Femur (tissue), 1 donor: ENCODE measurements at regions not wholly inside any gene's neighbourhood (a gene's known extent, or its start where the extent isn't known, plus 50 kb on each side); places are given as distances from the start of the nearest gene placed in this dataset.

Experiments
- DNase-seq: peaks from one replicate; pipeline ENCODE4 v3.0.0-alpha.2; 2017

DNA sequence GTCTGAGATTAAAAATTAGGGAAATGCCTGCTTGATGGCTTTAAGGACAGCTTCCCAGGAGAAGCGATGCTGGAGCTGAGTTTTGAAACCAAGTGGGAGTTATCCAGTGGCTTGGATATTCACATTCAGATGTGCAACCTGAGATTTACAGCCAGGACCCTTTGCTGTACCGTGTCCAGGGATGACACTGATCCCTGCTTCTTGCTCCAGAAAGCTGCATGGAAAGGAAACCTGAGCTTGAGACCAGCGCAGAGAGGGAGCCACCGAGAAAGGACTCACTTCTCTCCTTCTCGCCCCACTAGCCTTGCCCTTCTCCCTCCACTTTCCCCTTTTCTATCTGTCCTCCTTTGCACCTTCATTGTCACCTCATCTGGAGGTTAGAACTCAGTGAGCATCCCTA is 254.5 kb upstream of the PPARGC1A start:
- DNase-seq: no peak

DNA sequence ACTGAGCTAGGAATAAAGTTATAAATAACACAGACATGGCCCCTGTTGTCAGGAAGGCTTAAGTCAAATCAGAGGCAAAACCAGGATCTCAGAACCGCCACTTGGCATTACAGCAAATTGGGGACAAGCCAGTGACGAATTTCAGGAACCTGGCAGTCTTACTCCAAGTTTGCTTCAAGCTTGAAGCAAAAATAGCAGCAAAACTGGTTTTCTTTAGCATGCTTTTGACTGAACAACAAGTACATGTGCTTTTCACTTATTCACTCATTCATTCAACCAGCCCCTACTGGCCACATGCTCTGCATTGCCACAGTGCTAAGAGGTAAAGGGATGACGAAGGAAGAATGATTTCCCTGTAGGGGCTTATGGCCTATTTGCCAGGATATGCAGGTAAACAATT is 253.9 kb upstream of the PPARGC1A start:
- DNase-seq: peak; percentile 31

DNA sequence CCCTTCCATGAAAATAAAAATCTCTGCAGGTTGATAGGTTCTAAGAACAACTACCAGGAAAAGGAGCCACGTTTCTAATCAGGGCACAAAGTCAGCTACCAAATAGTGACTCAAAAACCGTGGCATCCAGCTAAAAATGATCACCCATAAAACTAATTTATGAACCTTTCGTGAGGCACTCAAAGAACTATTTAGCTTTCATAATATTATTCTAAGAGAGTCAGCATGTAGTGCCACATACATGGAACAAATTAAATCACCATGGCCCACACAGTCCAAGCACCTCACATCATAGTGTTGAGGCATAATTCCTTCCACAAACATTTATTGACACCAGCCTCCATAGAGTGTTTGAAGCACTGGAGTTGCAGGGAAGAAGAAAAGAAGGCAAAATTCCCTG is 252.0 kb upstream of the PPARGC1A start:
- no peak for DNase-seq

DNA sequence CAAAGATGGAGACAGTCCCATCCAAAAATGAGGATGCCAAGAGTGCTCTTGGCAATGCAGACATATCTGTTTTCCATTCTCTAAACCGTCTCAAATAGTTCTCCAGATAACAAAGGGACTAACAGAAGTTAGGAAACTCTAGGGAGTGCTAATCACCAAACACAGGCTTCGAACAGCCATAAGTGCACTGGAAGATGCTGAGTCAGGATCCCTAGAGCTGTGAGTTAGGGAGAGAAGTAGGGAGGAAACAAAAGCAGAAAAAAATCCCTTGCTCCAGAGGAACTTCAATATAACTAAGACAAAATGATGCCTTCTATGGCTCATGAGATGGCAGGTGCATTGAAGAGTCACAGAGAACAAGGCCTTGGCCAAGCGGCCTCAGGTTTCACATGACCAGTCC is 251.0 kb upstream of the PPARGC1A start:
- DNase-seq: no peak

DNA sequence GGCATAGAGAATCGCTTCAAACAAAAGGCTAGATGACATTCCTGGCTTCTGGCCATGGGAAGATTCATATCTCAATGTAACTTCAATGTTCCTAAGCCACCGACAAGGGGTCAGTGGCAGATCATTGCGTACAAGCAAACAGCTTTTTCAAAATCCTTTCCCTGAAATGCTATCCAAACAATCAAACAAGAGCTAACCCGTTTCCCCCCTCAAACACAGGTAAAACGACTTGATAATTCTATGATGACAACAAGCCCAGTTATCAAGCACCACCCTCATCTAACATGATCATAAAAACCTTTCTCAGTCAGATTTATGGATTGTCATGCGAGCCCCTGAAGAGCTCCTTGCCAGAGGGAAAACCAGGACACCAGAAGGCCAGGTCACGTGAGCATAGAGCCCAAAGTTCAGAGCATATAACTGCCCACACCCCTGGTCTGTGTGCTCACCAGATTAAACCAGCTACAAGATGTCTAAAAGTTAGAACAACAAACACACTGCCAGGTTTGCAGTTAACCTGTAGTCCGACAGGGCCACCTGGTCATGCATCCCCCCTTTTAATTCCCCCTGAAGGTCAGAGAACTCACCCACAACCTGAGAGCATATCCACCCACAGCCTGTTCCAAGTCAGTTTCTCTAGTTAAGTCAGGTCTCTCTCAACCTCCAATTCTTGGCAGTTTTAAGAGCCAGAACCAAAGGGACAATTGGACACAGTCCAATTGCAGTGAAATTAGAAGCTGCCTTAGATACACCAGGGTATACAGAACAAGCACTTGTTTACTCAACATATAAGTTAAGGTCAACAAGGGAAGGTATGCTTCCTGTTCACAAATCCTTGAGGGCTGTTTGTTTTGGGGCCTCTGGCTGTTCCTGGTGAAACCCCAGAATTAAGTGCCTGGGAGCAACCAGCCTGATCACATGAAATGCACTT is 248.1 kb upstream of the PPARGC1A start:
- DNase-seq: no peak

DNA sequence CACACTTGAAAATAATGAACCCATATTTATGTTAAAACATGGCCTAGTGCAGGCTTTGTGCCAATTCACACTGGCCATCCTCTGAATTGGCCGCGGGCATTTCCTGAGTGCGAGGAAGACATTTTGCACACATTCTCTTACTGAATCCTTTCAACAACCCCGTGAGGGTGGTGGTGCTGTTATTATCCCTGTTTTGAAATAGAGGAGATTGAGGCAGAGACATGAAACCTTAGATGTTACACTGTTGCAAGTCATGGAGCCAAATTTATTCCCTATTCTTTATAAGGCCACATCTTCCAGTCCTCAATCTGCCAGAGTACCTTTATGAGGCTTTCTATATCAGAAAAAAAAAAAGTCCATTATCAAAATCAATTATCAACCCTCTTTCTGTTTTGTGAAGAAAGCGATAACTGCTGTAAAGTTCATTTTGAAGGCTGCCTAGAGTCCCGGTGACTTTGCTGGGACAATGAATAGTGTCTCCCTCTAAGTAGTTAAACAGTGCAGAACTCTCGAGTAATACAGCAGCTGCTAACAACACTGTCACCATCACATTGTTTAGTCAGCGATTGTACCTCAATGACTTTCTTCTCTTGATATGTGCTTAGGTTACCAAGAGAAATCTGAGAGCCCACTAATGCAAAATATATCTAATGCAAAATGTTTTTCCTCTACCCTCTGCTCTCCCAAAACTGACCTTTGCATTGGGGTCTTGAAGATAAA is 242.3 kb upstream of the PPARGC1A start:
- DNase-seq: no peak

DNA sequence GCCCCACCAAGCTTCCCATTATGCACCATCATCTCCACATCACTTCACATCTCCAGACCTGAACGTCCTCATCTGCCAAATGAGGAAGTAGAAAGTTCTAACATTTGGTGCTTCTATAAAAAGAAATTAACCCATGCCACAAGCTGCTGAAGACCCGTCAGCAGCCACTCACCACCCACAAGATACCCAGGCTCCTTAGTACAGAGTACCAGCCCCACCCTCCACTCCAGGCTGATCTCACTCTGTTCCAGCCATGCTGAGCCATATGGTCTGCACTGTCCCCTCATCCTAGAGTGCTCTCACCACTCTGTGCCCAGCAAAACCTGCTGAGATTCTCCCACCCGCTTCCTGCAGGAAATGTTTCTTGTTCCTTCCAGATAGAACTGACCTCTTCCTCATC is 240.8 kb upstream of the PPARGC1A start:
- DNase-seq: no peak

DNA sequence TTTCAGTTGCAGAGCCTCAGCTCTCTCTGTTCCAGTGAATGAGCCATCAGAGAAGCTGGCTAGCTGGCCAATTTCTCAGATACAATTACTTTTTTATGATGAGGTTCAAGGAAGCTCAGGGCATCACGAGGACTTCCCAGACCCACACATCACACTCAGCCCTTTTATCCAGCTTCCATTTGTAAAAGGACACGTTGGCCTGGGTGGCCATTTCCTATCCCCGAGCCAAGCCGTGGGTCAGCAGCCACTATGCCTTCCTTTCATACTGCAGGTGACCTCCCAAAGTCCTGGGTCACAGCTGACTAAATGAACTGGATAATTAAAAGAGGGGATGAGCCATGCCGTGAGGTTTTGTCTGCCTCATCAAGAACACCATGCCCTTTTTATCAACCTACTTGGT is 236.9 kb upstream of the PPARGC1A start:
- no peak for DNase-seq

DNA sequence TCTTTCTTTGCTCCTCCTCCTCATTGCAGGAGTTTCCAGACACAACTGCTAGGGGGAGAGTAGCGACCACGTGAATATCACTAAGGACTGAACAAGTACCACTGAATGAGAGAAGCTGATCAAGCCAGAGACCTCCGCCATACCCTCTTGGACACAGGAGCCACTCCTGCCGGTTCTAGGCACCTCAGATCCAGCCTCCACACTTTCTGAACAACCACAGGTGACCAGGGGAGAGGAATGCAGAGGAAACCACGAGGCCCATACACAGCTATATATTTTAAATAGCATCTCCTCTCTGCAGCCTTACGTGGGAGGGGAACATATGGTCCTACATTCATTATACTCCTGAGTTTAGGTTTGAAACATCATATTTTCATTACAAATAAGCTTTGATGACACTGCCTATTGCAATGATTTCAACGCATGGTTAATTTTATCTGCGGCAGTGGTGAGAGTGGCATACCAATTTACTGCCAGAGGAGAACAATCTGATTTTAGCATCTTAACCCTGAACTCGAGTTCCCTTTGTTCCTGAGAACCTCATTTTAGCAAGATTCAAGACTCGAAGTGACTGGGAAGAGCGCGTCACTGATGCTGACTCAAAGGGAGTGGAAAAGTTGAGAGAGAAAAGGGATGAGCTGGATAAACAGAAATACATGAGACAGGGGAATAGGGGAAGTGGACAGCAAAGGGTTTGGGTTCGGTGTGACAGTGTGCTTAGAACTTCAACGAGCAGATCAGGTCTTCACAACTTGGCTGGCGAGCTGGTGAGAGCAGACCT is 231.7 kb upstream of the PPARGC1A start:
- DNase-seq: no peak

DNA sequence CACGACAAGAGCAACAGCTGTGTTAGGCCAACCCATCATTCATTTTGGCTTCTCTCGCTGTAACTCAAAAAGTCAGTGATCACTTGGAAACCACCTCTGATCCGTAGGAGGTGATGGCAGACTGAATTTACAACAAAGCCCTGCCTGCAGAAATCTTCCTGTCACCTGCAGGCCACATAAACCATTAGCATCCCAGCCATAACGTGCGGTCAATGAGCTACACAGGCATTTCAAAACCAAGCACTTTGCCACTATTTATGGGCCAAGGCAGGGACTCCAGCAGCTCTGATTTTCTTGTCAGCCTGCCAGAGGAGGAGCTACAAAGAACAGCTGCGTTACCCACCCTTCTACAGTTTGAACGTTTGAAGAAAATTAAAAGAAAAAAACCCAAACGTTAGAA is 228.1 kb upstream of the PPARGC1A start:
- DNase-seq: peak; percentile 49

DNA sequence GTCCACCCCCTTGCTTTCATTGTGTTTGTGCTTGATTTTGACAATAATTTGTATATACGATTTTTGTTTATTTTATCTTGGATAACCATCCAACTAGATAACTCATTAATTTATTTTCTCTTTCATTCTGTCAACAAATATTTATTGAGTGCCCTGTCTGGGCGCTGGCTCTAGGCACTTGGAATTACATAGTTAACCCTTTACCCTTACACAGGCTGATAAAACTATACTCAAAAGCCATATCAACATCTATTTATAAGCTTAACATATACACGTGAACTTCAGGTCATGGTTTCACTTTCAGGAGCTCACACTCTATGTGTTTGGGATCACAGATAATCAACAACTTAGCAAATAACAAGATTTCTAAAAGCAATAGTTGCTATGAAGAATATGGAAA is 226.3 kb upstream of the PPARGC1A start:
- DNase-seq: no peak

DNA sequence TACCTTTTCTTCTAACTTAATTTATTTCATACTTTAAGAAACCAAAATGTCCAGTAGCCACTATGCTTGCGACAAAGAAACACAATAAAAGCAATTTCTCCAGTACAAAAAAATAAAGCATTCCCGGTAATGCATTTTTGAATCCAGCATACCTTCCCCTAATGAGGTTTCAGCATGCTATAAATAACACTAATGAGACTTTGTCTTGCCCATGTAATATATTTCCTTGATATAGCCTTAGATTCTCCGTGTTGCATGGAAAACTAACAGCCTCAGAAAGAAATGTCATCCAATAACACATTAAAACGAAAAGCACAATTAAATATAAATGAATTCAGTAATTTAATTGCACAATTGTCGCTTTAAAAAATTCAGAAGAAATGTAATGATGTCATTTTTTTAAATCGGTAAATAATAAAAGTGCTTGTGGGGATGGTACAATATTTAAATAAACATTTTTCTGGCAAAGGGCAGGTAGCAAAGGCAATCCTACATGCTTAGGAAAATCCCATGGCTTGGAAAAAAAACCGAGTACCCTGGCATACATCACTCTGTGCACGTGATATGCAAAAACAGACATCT is 225.2 kb upstream of the PPARGC1A start:
- DNase-seq: no peak

DNA sequence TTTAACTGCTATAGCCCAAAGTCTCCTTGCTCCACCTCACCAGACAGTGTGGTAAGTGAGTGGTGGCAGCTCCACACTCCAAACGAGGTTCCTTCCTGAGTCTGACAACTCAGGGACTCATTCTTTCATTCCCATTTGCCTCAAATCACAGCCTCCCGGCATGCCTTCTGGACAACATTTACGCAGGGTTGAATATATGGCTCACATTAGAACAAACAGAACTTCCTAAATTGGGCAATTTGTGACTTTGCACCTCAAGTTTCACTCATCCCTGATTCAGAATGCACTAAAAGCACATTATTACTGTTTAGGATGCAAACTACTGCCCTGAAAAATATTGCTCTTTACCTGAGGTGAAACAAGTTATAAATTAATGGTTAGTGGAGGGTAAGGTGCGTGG is 224.6 kb upstream of the PPARGC1A start:
- no peak for DNase-seq

DNA sequence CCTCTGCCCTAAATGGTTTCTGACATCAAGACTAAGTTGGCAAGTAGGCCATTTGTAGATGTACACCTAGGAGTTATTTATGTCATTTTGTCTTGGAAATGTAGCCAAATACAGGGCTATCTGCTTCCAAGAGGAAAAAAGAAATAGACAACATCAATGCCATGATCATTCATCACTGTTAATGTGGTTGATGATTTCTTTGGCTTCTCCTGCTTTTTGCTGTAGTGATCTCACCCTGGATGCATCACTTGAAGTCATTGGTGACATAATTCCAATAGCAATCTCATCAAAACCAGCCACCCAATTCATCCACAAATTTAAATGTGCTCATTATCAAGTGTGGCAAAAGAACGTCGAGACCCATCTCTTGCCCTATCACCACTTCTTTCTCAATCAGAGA is 222.6 kb upstream of the PPARGC1A start:
- no peak for DNase-seq

DNA sequence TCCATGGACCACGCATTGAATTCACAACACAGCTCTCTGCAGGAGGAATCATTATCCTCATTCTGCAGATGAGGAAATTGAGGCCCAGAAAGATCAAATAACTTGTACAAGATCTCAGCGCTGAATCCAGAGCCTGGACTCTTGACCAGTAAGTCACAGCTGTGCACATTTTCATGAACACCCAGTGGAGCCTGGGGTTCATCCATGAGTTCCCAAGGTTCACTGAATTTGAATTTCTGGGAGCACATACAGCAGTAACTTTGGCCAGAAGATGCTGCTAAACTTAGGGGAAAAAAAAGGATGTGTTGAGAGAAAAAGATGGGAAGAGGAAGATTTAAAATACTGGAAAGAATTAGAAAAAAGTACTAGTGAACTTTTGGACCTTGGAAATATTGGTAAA is 218.7 kb upstream of the PPARGC1A start:
- DNase-seq: peak; percentile 39

DNA sequence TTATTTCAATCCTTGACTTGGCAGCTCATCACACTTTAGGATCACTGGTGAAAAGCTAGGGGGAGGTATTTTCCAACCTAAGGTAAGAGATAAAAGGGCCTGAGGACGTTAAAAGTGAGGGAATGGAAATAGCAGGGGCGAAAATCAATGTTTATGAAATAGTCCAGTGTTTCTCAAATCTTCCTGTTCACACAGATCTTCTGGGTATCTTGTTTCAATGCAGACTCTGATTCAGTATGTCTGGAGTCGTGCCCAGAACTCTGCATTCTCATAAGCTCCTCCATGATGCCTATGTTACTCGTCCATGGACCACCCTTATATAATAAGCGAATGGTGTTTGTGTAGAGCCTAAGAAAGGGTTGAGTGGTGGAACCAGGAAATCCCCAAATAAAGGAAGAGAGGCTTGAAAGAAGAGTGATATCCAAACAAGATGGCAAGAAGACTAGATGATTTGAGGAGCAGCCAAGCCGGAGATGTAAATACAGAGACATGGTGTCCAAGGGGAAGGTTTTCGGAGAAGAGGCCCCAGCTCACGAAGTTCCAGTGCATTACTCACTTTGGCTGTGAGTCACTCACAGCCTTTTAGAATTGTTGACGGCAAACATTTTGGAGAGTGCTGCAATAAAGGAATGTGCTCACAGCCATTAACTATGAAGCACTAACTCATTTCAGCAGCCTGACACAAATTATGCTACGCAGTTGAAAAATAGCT is 215.6 kb upstream of the PPARGC1A start:
- DNase-seq: peak; percentile 75

DNA sequence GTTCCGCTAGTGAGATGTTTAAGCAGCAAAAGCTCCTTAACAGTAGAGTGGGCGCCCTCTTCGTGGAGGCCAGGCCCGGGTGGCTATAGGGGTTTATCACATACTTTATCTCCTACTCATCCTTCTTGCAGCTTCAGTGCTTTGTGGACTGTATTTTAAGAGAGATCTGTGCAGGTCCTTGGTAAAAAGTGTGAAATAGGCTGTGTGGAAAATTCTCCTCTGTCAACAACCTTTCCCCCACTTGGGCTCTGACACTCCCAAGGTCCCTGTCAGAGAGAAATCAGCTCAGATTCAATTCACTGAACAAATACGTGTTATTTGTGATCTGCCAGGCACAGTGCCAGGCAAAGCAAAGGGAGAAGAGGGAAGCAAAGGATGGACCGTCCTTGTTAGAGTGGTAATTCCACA is 214.3 kb upstream of the PPARGC1A start:
- DNase-seq: no peak

DNA sequence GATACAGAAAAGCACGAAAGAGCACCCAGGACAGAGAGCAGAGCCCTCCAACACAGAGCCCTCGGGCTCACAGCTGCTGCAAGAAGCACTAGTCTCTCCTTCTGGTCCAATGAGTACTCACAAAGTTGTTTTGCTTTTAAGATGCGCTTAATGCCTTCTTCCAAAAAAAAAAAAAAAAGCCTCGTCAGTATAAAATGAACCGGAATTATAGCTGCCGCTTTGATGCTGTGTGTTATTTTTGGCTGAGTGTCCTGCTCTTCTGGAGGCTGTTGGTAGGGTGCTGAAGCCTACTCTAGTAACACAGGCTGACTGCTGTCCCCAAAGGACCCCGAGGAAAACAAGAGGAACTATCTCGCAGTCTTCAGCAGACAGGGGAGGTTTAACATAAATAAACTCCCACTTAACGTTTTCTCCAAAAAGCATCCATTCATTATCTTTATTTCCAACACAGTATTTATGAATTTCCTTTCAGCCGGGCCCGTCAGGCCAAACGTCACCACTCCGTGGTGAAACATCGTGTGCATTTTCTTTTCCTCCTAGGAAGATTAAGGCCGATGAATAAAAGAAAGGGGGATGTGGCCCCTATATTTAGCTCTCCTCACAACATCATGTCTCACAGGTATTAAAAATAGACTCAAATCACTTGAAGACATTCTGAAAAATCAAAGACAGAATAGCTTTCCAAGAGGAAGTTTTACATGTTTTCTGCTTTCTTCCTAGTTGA is 213.7 kb upstream of the PPARGC1A start:
- peak; percentile 50 for DNase-seq

DNA sequence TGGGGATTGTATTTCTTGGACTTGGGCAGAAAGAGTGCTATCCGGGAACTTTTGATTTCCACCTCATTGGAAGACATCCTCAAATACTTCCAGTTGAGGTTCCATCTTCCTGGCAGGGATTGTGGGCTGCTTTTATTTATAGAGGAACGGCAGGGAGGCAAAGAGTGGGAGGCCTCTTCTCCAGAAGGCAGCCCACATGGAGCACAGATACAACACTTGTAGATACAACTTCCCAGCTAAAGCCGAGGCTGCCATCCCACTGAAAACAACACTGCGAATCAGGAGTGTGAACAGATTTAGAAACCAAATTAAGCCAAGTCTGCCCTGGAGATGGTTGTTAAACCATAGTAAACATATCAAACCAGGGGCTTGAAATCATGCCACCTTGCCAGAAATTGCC is 212.8 kb upstream of the PPARGC1A start:
- DNase-seq: no peak

DNA sequence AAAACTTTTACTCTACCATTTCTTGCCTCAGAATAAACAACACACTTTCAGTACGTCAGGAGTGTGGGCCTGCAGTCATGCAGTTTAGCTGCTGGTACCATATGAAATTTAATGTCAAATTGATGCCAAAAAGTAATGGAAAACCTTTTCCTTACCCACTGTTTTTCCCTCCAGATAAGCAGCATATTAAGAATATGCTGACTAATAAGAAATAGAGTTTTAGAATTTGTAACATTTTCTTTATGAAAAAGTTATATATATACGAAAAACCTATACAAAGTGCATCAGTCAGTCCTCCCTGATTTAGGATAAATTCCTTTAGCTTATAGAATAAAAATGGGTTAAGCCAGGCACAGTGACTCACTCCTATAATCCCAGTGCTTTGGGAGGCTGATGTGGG is 206.8 kb upstream of the PPARGC1A start:
- no peak for DNase-seq

DNA sequence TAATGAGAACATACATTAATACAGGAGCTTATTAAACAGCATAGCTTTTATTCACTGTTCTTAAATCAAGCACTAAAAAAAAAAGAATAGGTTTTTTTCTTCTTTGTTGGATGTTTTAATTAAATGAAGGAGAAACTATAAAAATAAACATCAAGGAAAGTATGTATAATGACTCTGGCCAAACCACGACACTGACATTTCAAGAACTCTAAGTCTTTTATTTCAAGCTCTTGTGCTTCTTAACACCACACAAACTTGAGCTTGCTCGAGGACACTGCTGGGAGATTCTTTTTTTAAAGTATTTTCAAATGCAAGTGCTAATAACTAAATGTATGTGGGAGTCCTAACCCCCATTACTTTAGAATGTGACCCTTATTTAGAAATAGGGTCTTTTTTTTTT is 204.9 kb upstream of the PPARGC1A start:
- no peak for DNase-seq

DNA sequence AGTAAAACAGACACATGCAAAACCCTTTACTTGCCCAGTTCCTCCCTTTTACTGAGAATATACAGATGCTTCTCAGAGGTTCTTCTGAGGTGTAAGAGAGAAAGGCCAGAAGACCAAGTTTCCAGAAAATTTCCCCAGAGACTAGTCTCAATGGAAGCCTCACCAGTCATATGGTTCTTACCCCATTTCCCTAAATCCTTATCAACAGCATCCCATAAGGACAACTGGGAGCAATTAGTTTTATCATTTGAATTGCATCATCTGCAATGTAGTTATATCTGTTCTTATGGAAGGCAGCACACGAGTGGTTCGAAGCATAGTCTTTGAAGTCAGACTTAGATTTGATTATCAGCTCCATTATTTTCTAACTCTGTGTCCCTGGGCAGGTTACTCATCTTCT is 203.6 kb upstream of the PPARGC1A start:
- no peak for DNase-seq
